SK-N-MC (cell line): ENCODE measurements at regions not wholly inside any gene's neighbourhood (a gene's known extent, or its start where the extent isn't known, plus 50 kb on each side); places are given as distances from the start of the nearest gene placed in this dataset.

Source experiments
- DNase-seq: peaks from one replicate; pipeline ENCODE4 v3.0.0-alpha.2; 2011; ENCODE audit warnings: low read depth, low spot score
- H3K27ac ChIP-seq: fragments of 200-600 bp; sonication (generic); 2 replicates; pipeline ENCODE4 v1.5.1; 2016; ENCODE audit warnings: mixed run types
- H3K36me3 ChIP-seq: fragments of 200-600 bp; sonication (generic); 2 replicates; pipeline ENCODE4 v1.6.1; 2017; ENCODE audit warnings: antibody characterized with exemption, low read length, mixed read lengths; ENCODE audit not compliant: insufficient read depth
- H3K4me3 ChIP-seq: fragments of 200-600 bp; sonication (generic); 2 replicates; pipeline ENCODE4 v1.5.1; 2016
- H3K9ac ChIP-seq: fragments of 200-600 bp; sonication (generic); 2 replicates; pipeline ENCODE4 v1.8.0; 2017; ENCODE audit warnings: mixed run types, mixed read lengths; ENCODE audit not compliant: insufficient read length
- H3K9me3 ChIP-seq: fragments of 200-600 bp; sonication (generic); 2 replicates; pipeline ENCODE4 v1.6.1; 2017; ENCODE audit warnings: low read depth, mild to moderate bottlenecking, antibody characterized with exemption, low read length, moderate library complexity, mixed read lengths
- EZH2 ChIP-seq: fragments of 200-600 bp; sonication (generic); IDR thresholded peaks from one replicate; pipeline ENCODE4 v1.6.1; 2017; ENCODE audit warnings: antibody characterized with exemption
- FOXP2 ChIP-seq: optimal IDR thresholded peaks from 2 replicates; pipeline ENCODE3; 2011; ENCODE audit warnings: mild to moderate bottlenecking, moderate library complexity; ENCODE audit not compliant: insufficient read depth; ENCODE audit errors: extremely low read length, control extremely low read depth
- POLR2AphosphoS5 ChIP-seq: IDR thresholded peaks from 2 replicates; pipeline ENCODE4 v1.6.1; 2012; ENCODE audit warnings: mild to moderate bottlenecking, low read depth, low read length, borderline replicate concordance

DNA sequence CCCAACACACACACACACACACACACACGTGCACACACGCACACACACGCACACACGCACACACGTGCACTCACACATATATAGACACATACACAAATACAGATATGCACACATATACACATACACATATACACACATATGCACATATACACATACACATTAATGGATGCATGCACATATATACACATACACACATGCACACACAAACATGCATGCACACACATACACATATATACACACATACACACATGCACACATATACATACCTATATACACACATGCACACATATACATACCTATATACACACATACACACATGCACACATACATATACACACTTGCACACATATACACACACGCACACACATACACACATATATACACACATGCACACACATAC, 312.4 kb upstream of the PFKP start:
- Histone ChIP-seq H3K27ac (no peak overlapping the region), H3K4me3 (no peak overlapping the region), H3K9ac (no peak overlapping the region), H3K36me3 (no peaks in the 10 kb centered on the region), H3K9me3 (no peaks in the 10 kb centered on the region)
- TF ChIP-seq EZH2 (no peak), FOXP2 (no peak), POLR2AphosphoS5 (no peak)
- no peak for DNase-seq

DNA sequence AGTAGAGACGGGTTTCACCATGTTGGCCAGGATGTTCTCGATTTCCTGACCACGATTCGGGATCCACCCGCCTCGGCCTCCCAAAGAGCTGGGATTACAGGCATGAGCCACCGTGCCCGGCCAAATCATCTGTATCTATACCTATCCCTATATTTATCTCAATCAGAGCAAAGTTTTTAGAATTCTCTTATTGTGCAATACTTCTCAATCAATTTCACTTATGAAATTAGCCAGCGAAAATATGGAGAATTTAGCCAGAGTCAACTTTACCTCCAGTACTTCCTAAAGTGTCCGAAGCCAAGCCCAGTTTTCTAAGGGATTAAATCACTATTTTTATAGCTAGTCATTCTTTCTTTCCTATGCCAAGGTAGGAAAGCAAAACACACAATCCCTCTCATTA, 319.1 kb upstream of the PFKP start:
- Histone ChIP-seq H3K9ac (no peak overlapping the region), H3K27ac (no peak overlapping the region), H3K9me3 (no peaks in the 10 kb centered on the region), H3K4me3 (no peak overlapping the region), H3K36me3 (no peaks in the 10 kb centered on the region)
- no peak for DNase-seq
- TF ChIP-seq EZH2 = no peak
- TF ChIP-seq POLR2AphosphoS5 = no peak
- no peak for TF ChIP-seq FOXP2

DNA sequence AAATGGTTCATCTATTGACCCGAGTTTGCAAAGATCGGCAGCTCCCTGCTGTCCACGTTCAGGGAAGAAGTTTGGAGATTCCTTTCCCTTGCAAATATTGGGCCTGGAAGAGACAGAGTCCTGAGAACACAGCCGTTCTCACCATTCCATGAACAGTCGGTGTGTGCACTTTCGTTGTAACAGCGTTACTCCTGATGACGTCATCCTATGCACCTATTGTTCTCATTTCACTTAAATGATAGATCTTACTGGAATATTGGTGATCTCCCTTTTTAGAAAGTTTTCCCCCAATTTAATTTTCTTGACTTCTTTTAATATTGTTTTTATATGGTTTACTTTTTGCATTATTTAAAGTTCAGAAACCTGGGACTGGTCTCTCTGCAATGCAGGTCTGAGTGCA, 320.7 kb upstream of the PFKP start:
- H3K36me3 ChIP-seq = no peaks in the 10 kb centered on the region
- no peak overlapping the region for H3K9ac ChIP-seq
- H3K4me3 ChIP-seq = no peak overlapping the region
- no peak overlapping the region for H3K27ac ChIP-seq
- no peak for DNase-seq
- H3K9me3 ChIP-seq = no peaks in the 10 kb centered on the region
- no peak for TF ChIP-seq FOXP2
- TF ChIP-seq POLR2AphosphoS5 = no peak
- TF ChIP-seq EZH2 = no peak

DNA sequence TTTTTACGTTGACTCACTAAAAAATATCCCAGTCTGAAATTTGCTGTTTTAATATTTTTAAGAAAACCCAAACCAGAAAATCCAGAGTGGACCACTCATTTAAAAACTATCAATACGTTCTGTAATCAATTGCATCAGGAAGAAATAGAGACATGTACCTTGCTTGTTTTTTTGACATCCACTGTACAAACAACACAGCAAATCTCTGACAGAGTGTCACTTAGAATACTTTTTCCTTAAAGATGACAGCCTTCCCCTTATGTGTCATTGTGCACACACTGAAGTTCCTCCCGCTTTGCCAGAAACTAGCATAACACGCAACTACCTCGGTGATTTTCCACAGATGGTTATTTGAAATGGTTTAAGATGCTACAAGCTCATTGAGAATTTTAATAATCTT, 321.7 kb upstream of the PFKP start:
- H3K9ac ChIP-seq = no peak overlapping the region
- no peak overlapping the region for H3K4me3 ChIP-seq
- no peaks in the 10 kb centered on the region for H3K36me3 ChIP-seq
- no peak for TF ChIP-seq FOXP2
- TF ChIP-seq POLR2AphosphoS5 = no peak
- no peak for TF ChIP-seq EZH2
- H3K27ac ChIP-seq = no peak overlapping the region
- DNase-seq = no peak
- H3K9me3 ChIP-seq = no peaks in the 10 kb centered on the region

DNA sequence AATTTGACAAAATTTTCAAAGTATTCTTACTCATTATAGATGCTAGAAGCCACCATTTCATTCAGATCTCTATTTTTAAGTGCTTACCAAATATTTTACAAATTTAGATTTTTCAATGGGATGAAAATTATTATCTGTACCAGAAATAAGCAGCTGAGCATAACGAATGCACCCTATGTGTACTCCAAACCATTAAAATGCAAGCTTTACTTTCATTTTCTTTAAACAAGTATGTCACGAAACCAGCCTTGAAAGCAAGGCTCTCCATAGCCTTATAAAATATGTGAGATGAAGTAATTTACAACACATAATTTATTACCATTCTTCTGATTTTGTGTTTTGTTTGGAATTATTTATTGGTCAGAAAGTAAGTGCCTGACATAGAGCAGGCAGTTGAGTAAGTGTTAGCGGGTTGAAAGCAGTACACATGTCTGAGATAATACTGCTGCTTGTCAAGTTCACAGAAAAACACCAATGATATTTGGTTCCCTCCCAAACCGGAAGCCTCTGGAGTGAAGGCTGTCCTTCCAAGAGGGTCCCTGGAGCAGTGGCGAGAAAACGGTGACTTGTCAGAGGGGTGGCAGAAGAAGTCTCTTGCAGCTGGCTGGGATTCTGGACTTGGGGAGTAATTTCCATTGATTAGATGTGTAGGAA, 322.7 kb upstream of the PFKP start:
- no peak overlapping the region for H3K27ac ChIP-seq
- no peak for DNase-seq
- H3K36me3 ChIP-seq = no peaks in the 10 kb centered on the region
- TF ChIP-seq FOXP2 (no peak), EZH2 (no peak), POLR2AphosphoS5 (no peak)
- H3K9ac ChIP-seq = no peak overlapping the region
- H3K4me3 ChIP-seq = no peak overlapping the region
- H3K9me3 ChIP-seq = no peaks in the 10 kb centered on the region

DNA sequence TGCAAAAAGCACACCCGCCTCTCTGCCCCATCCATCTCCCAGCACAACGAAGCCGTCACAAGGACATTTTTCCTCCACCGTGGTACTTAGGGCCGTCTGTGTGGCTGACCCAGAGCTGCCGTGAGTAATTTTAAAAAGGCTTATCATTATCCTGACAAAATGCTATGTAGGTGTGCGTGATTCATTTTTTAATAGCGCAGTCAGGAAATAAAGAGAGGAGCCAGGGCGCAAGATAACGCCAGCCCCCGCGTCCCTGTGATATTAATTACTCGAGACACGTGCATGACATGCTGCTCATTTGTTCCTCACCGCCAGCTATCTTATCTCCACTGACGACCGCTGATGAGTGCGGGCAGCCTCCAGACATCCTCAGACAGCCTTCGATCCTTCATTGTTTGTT, 332.7 kb upstream of the PFKP start:
- Histone ChIP-seq H3K4me3 (no peak overlapping the region), H3K27ac (no peak overlapping the region), H3K9ac (no peak overlapping the region), H3K36me3 (no peaks in the 10 kb centered on the region), H3K9me3 (no peaks in the 10 kb centered on the region)
- no peak for DNase-seq
- TF ChIP-seq POLR2AphosphoS5 (no peak), EZH2 (no peak), FOXP2 (no peak)

DNA sequence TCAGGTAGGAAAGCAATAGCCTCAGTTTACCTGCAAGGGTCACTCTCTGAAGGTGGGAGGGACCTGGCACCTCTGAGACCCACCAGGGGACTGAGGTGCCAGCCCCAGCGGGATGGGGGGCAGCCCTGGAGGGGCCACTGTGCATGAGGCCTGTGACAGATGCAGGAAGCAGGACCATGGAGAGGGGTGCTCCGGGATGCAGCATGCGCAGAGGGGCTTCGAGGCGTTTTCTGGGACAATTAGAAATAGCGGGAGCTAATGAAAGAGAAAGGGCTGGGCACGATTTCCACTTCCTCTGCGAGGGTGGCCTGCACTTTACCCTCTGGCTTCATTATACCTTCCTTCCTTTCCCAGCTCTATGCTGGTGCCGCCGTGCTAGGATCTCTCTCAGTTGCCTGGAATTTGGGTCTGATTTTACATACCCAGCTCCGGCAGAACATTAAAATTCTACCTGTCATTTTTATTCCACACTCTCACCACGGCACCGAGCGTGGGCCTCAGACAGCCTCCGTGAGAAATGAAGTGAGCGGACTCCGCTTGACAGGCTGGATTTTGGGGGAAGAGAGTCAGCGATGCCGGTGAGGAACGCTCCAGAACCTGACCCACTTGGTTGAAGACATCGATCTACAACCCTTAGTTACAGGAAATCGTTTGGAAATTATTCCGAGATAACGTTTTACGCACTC, 333.9 kb upstream of the PFKP start:
- H3K9me3 ChIP-seq = no peaks in the 10 kb centered on the region
- H3K27ac ChIP-seq = no peak overlapping the region
- DNase-seq = no peak
- H3K9ac ChIP-seq = no peak overlapping the region
- TF ChIP-seq POLR2AphosphoS5 = no peak
- TF ChIP-seq FOXP2 = no peak
- no peak for TF ChIP-seq EZH2
- H3K4me3 ChIP-seq = no peak overlapping the region
- no peaks in the 10 kb centered on the region for H3K36me3 ChIP-seq

DNA sequence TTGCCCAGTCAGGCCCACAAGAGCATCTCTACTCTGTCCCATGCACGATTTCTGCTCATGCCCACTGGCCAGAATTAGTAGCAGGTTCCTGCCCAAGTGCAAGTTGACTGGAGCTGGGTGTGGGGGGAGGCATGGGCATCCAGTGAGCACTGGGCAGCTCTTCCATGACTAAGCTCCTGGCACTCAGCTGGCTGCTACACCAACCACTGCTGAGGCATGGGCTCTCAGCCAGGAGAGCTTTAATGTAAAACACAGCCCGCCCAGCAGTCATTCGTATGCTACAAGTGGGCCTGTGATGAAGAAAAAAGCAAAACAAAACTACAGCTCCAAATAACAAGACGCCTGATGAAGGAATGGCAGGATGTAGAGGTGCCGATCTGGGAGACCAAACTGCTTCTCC, 335.4 kb upstream of the PFKP start:
- DNase-seq = no peak
- no peaks in the 10 kb centered on the region for H3K36me3 ChIP-seq
- TF ChIP-seq POLR2AphosphoS5 (no peak), EZH2 (no peak), FOXP2 (no peak)
- H3K9ac ChIP-seq = no peak overlapping the region
- H3K27ac ChIP-seq = no peak overlapping the region
- no peaks in the 10 kb centered on the region for H3K9me3 ChIP-seq
- H3K4me3 ChIP-seq = no peak overlapping the region

DNA sequence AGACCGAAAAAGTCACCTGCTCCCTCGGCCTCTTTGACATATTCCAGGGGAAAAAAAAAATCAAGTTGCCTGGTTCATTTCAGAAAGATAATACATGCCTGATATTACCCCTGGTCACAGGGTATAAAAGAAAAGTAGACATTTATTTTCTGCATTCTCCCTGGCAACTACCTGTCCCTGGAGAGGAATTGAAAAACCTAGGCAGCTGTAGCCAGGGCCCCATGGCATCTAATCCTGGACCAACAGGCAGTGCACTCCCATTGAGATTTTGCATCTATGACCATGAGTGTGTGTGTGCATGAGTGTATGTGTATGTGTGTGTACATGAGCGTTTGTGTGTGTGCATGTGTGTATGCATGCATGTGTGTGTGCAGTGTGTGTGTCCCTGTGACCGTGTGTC, 338.2 kb upstream of the PFKP start:
- Histone ChIP-seq H3K36me3 (no peaks in the 10 kb centered on the region), H3K27ac (no peak overlapping the region), H3K9me3 (no peaks in the 10 kb centered on the region), H3K9ac (no peak overlapping the region), H3K4me3 (no peak overlapping the region)
- DNase-seq = no peak
- TF ChIP-seq EZH2 (no peak), POLR2AphosphoS5 (no peak), FOXP2 (no peak)
